GM21360 (cell line): ENCODE measurements at regions not wholly inside any gene's neighbourhood (a gene's known extent, or its start where the extent isn't known, plus 50 kb on each side); places are given as distances from the start of the nearest gene placed in this dataset.

Experiments
- ATAC-seq: cut with Tn5 transposase; IDR thresholded peaks from one replicate; pipeline ENCODE4 v1.9.1; 2021; ENCODE audit warnings: mild to moderate bottlenecking, moderate library complexity; ENCODE audit not compliant: unreplicated experiment

- ATAC-seq: no peak
These were observed 367.1 kb downstream of the SOX9 start for GRCh38 chr17:72487731-72488494.

GRCh38 chr17:72488555-72489271 lies 367.9 kb downstream of the SOX9 start:
- ATAC-seq: no peak

- ATAC-seq: no peak
These were observed 368.4 kb downstream of the SOX9 start for GRCh38 chr17:72489272-72489641.

GRCh38 chr17:72491102-72491501 lies 370.3 kb downstream of the SOX9 start:
- no peak for ATAC-seq

GRCh38 chr17:72492494-72492893 lies 371.7 kb downstream of the SOX9 start:
- ATAC-seq: no peak

GRCh38 chr17:72492941-72493340 lies 372.1 kb downstream of the SOX9 start:
- no peak for ATAC-seq

- no peak for ATAC-seq
These were observed 373.7 kb downstream of the SOX9 start for GRCh38 chr17:72494566-72494965.

- ATAC-seq: no peak
These were observed 375.6 kb downstream of the SOX9 start for GRCh38 chr17:72496461-72496860.

- no peak for ATAC-seq
These were observed 377.1 kb downstream of the SOX9 start for GRCh38 chr17:72497915-72498314.

GRCh38 chr17:72498364-72499210 lies 377.8 kb downstream of the SOX9 start:
- ATAC-seq: peak; percentile 75

GRCh38 chr17:72501404-72502370 lies 380.9 kb downstream of the SOX9 start:
- ATAC-seq: no peak

- ATAC-seq: no peak
These were observed 381.8 kb downstream of the SOX9 start for GRCh38 chr17:72502371-72503341.

GRCh38 chr17:72503556-72503955 lies 382.7 kb downstream of the SOX9 start:
- no peak for ATAC-seq

GRCh38 chr17:72504783-72505182 lies 384.0 kb downstream of the SOX9 start:
- no peak for ATAC-seq

GRCh38 chr17:72506773-72507172 lies 386.0 kb downstream of the SOX9 start:
- no peak for ATAC-seq

GRCh38 chr17:72507370-72507769 lies 386.6 kb downstream of the SOX9 start:
- no peak for ATAC-seq

- ATAC-seq: peak; percentile 54
These were observed 389.7 kb downstream of the SOX9 start for GRCh38 chr17:72510351-72511016.

GRCh38 chr17:72511242-72511641 lies 390.4 kb downstream of the SOX9 start:
- ATAC-seq: no peak

- no peak for ATAC-seq
These were observed 391.1 kb downstream of the SOX9 start for GRCh38 chr17:72511874-72512273.
